H1 (cell line): ENCODE measurements at regions not wholly inside any gene's neighbourhood (a gene's known extent, or its start where the extent isn't known, plus 50 kb on each side); places are given as distances from the start of the nearest gene placed in this dataset.

Source experiments
- CTCF ChIA-PET: fragments of 300-600 bp; sonication (Branson Sonifier 250); formaldehyde crosslinking; loops from one replicate; lab custom pipeline; 2021; ENCODE audit not compliant: partially characterized antibody; lab: Charles Lee
- POLR2A ChIA-PET: fragments of 300-600 bp; sonication (Branson Sonifier 250); formaldehyde crosslinking; loops from one replicate; lab custom pipeline; 2021; ENCODE audit warnings: inconsistent platforms; ENCODE audit not compliant: partially characterized antibody; lab: Charles Lee
- DNase-seq, 2 experiments: peaks; one replicate each; pipeline versions ENCODE4 v3.0.0 to v3.0.0-alpha.2; 2010 to 2022; ENCODE audit warnings: low spot score in 2 of 2, low read depth in 1 of 2, mixed read lengths in 1 of 2
- FAIRE-seq: peaks from 2 replicates; lab custom pipeline; 2011; peaks lifted over from hg19 to GRCh38; lab: Jason Lieb, UNC
- H2AFZ ChIP-seq: 2 replicates; pipeline ENCODE4 v1.8.1; 2012; ENCODE audit warnings: low read length, inconsistent platforms
- H2AK5ac ChIP-seq: 2 replicates; pipeline ENCODE4 v1.6.1; 2013; ENCODE audit warnings: low read depth, low read length
- H2BK120ac ChIP-seq: replicated peaks from 2 replicates; pipeline ENCODE3; 2013; ENCODE audit warnings: low read depth, low read length, inconsistent platforms
- H2BK12ac ChIP-seq: 2 replicates; pipeline ENCODE4 v1.6.1; 2013; ENCODE audit warnings: low read depth, low read length
- H2BK15ac ChIP-seq: 2 replicates; pipeline ENCODE4 v1.6.1; 2013; ENCODE audit warnings: low read length
- H2BK20ac ChIP-seq: 2 replicates; pipeline ENCODE4 v1.6.1; 2013; ENCODE audit warnings: low read length
- H2BK5ac ChIP-seq: 2 replicates; pipeline ENCODE4 v1.6.1; 2013; ENCODE audit warnings: low read depth, low read length
- H3K14ac ChIP-seq: 2 replicates; pipeline ENCODE4 v1.6.1; 2013; ENCODE audit warnings: inconsistent platforms; ENCODE audit not compliant: insufficient read length
- H3K18ac ChIP-seq: 2 replicates; pipeline ENCODE4 v1.6.1; 2013; ENCODE audit warnings: low read length; ENCODE audit errors: extremely low read depth
- H3K23ac ChIP-seq: 2 replicates; pipeline ENCODE4 v1.6.1; 2013; ENCODE audit warnings: inconsistent platforms; ENCODE audit not compliant: insufficient read length
- H3K23me2 ChIP-seq: 2 replicates; pipeline ENCODE4 v1.6.1; 2013; ENCODE audit warnings: low read depth, low read length
- H3K27ac ChIP-seq: 2 replicates; pipeline ENCODE4 v1.6.1; 2011; ENCODE audit warnings: low read depth, low read length, inconsistent platforms
- H3K27me3 ChIP-seq, 4 experiments: replicated peaks in 1 of 4; 1 replicate in 1 of 4; 2 replicates in 3 of 4; pipeline versions ENCODE4 v1.6.1 to v1.8.1; 2011 to 2013; ENCODE audit warnings: low read length in 3 of 4, mild to moderate bottlenecking in 3 of 4, inconsistent platforms in 2 of 4, mixed read lengths in 2 of 4, moderate library complexity in 1 of 4; ENCODE audit not compliant: control insufficient read depth in 3 of 4, insufficient read depth in 3 of 4; ENCODE audit errors: extremely low read depth in 1 of 4
- H3K36me3 ChIP-seq, 4 experiments: 2 replicates each; pipeline versions ENCODE4 v1.6.1 to v1.8.1; 2011 to 2013; ENCODE audit warnings: mild to moderate bottlenecking in 4 of 4, low read length in 3 of 4, moderate library complexity in 2 of 4, control low read depth in 1 of 4, inconsistent platforms in 1 of 4; ENCODE audit not compliant: insufficient read depth in 4 of 4, control insufficient read depth in 2 of 4
- H3K4ac ChIP-seq: replicated peaks from 2 replicates; pipeline ENCODE3; 2013; ENCODE audit warnings: low read length, low read depth, mixed read lengths, inconsistent platforms; ENCODE audit not compliant: insufficient read length
- H3K4me1 ChIP-seq, 4 experiments: replicated peaks in 1 of 4; 1 replicate in 1 of 4; 2 replicates in 3 of 4; pipeline versions ENCODE4 v1.6.1 to v1.8.1; 2011 to 2013; ENCODE audit warnings: low read length in 3 of 4, inconsistent platforms in 2 of 4, mixed read lengths in 1 of 4; ENCODE audit not compliant: insufficient read depth in 4 of 4, control insufficient read depth in 3 of 4
- H3K4me2 ChIP-seq, 2 experiments: 2 replicates each; pipeline versions ENCODE4 v1.6.1 to v1.8.1; 2011 to 2013; ENCODE audit warnings: low read depth in 2 of 2, low read length in 2 of 2, control low read depth in 1 of 2, inconsistent platforms in 1 of 2, mild to moderate bottlenecking in 1 of 2; ENCODE audit not compliant: insufficient read depth in 1 of 2
- H3K4me3 ChIP-seq, 4 experiments: fragments of 200-600, 300-600 bp in 1 of 4; sonication (generic), shearing (Covaris generic), sonication (Bioruptor Twin) in 1 of 4; 2 replicates each; pipeline versions ENCODE4 v1.5.1 to v1.8.1; 2011 to 2016; ENCODE audit warnings: low read length in 4 of 4, low read depth in 3 of 4, control low read depth in 2 of 4, inconsistent platforms in 2 of 4, mild to moderate bottlenecking in 2 of 4, mixed read lengths in 1 of 4, moderate library complexity in 1 of 4; ENCODE audit not compliant: insufficient read depth in 2 of 4; ENCODE audit errors: extremely low read depth in 1 of 4
- H3K56ac ChIP-seq: replicated peaks from 2 replicates; pipeline ENCODE3; 2013; ENCODE audit warnings: low read depth, mild to moderate bottlenecking, mixed read lengths, low read length, inconsistent platforms; ENCODE audit not compliant: insufficient read length
- H3K79me1 ChIP-seq: 2 replicates; pipeline ENCODE4 v1.6.1; 2013; ENCODE audit warnings: low read depth, low read length, control low read depth
- H3K79me2 ChIP-seq, 2 experiments: 2 replicates each; pipeline versions ENCODE4 v1.6.1 to v1.8.1; 2012 to 2013; ENCODE audit warnings: low read length in 2 of 2, mild to moderate bottlenecking in 2 of 2, inconsistent platforms in 1 of 2; ENCODE audit not compliant: insufficient read depth in 2 of 2, control insufficient read depth in 1 of 2
- H3K9ac ChIP-seq, 4 experiments: replicated peaks in 1 of 4; 1 replicate in 1 of 4; 2 replicates in 3 of 4; pipeline versions ENCODE4 v1.6.1 to v1.8.1; 2011 to 2013; ENCODE audit warnings: low read depth in 3 of 4, low read length in 3 of 4, control low read depth in 2 of 4, mild to moderate bottlenecking in 2 of 4, moderate library complexity in 2 of 4, inconsistent platforms in 1 of 4; ENCODE audit errors: extremely low read depth in 1 of 4
- H3K9me3 ChIP-seq, 2 experiments: 2 replicates each; pipeline versions ENCODE4 v1.6.1 to v1.8.1; 2012 to 2013; ENCODE audit warnings: mild to moderate bottlenecking in 2 of 2, moderate library complexity in 2 of 2, control low read depth in 1 of 2, inconsistent platforms in 1 of 2, low read depth in 1 of 2, low read length in 1 of 2, mixed read lengths in 1 of 2; ENCODE audit not compliant: insufficient read depth in 2 of 2
- H4K20me1 ChIP-seq, 2 experiments: replicated peaks in 1 of 2; 2 replicates each; pipeline versions ENCODE3 to v1.8.1; 2011 to 2013; ENCODE audit warnings: inconsistent platforms in 2 of 2, low read length in 2 of 2, mild to moderate bottlenecking in 1 of 2; ENCODE audit not compliant: insufficient read depth in 2 of 2, control insufficient read depth in 1 of 2
- H4K5ac ChIP-seq: 2 replicates; pipeline ENCODE4 v1.6.1; 2013; ENCODE audit warnings: low read length, low read depth, mixed read lengths, inconsistent platforms; ENCODE audit not compliant: insufficient read length
- H4K8ac ChIP-seq: 2 replicates; pipeline ENCODE4 v1.8.0; 2013; ENCODE audit warnings: mild to moderate bottlenecking, moderate library complexity, low read length, inconsistent platforms; ENCODE audit not compliant: insufficient read depth; ENCODE audit errors: extremely low read depth
- H4K91ac ChIP-seq: replicated peaks from 2 replicates; pipeline ENCODE3; 2013; ENCODE audit warnings: low read length, mixed read lengths, inconsistent platforms; ENCODE audit not compliant: insufficient read length
- CEBPB ChIP-seq: IDR thresholded peaks from 2 replicates; pipeline ENCODE4 v1.6.1; 2012; ENCODE audit warnings: low read depth, low read length

- Histone ChIP-seq H3K23me2 (no peaks in the 10 kb centered on the region), H3K79me2 (no peaks in the 10 kb centered on the region), H2AFZ (no peak overlapping the region), H3K4me2 (no peak overlapping the region), H4K5ac (no peak overlapping the region), H2BK15ac (no peak overlapping the region), H3K36me3 (no peaks in the 10 kb centered on the region), H3K4ac (no peak overlapping the region), H3K4me3 (no peak overlapping the region), H3K9me3 (peaks cover 0 to 9% of the 10 kb centered on the region in 2 experiments; a peak in 2 of 4 replicates), H3K27ac (no peak overlapping the region), H2AK5ac (no peak overlapping the region), H3K23ac (no peak overlapping the region), H2BK12ac (no peak overlapping the region), H3K56ac (no peak overlapping the region), H2BK120ac (no peak overlapping the region), H2BK20ac (no peak overlapping the region), H3K27me3 (no peaks in the 10 kb centered on the region), H3K79me1 (no peaks in the 10 kb centered on the region), H3K18ac (no peak overlapping the region), H3K14ac (no peak overlapping the region), H4K8ac (no peak overlapping the region), H3K4me1 (no peaks in the 10 kb centered on the region), H4K20me1 (no peaks in the 10 kb centered on the region), H4K91ac (no peak overlapping the region), H2BK5ac (no peak overlapping the region), H3K9ac (no peak overlapping the region)
- POLR2A ChIA-PET, result no interaction called here
- DNase-seq, result no peak
- no peak for TF ChIP-seq CEBPB
- no peak for FAIRE-seq
- CTCF ChIA-PET, result interaction anchor here (1.7 kb wide), 1 partner anchor 11 kb away, joined by 3 read pairs; no protein-coding TSS in a partner anchor
Measured at GRCh38 chr1:34303218-34303617, 126.5 kb downstream of the C1orf94 start.
